GM12892 (cell line): ENCODE measurements at regions not wholly inside any gene's neighbourhood (a gene's known extent, or its start where the extent isn't known, plus 50 kb on each side); places are given as distances from the start of the nearest gene placed in this dataset.

Experiments
- POLR2A ChIP-seq: IDR thresholded peaks from 2 replicates; pipeline ENCODE4 v1.6.1; 2011; ENCODE audit warnings: low read depth, low read length, control low read depth
- POLR2AphosphoS5 ChIP-seq: IDR thresholded peaks from 2 replicates; pipeline ENCODE4 v1.6.1; 2011; ENCODE audit warnings: low read depth, low read length, control low read depth
- TAF1 ChIP-seq: IDR thresholded peaks from 2 replicates; pipeline ENCODE4 v1.6.1; 2011; ENCODE audit warnings: low read depth, mild to moderate bottlenecking, control low read depth, low read length, borderline replicate concordance

GRCh38 chr4:111999801-112000200, 145.5 kb upstream of the FAM241A start:
- no peak for TF ChIP-seq POLR2AphosphoS5
- no peak for TF ChIP-seq POLR2A
- TF ChIP-seq TAF1, result no peak
